ENCODE measurements at regions not wholly inside any gene's neighbourhood (a gene's known extent, or its start where the extent isn't known, plus 50 kb on each side); places are given as distances from the start of the nearest gene placed in this dataset.
A peak's percentile ranks its signal among the peaks of the same experiment; 100 is the strongest.

DNA sequence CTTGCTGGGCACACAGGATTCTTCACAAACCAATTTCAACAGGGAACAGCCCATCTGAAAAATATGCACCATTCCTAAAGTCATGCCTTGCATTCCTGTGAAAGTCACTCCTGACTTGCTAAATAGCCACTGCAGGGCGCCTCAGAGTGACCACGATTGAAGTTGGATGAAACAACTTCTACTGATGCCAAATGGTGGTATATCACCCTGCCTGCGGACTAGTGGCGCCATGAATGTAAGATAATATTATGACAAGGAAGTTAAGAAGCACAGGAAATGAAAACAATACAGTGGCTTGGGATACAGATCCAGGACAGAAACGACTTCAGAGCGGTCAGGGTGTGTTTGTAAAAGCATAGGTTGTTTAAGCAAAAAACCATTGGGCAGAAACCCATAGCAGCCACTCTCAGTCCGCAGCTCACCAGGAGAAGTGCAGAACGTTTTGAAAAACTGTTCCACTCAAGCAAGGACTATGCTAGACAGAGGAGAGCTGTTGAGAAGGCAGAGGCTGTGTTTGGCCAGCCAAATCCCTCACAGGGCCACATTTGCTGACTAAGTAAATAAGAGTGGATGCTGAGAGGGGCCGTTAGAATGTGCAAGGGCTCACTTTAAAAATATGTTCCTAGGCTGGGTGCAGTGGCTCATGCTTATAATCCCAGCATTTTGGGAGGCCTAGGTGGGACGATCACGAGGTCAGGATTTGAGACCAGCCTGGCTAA is 250.4 kb downstream of the PTTG2 start:
- TF ChIP-seq ZNF549 (CRISPR knock-in tag; IDR thresholded peaks at IDR 0.05) = no peak
- TF ChIP-seq SP2 (CRISPR knock-in tag; IDR thresholded peaks at IDR 0.05) = no peak
- TF ChIP-seq PHF8 (CRISPR knock-in tag; IDR thresholded peaks at IDR 0.05) = no peak
- no peak for TF ChIP-seq SOX6 (IDR thresholded peaks at IDR 0.05)
- TF ChIP-seq SOX6 (CRISPR knock-in tag; IDR thresholded peaks at IDR 0.05) = 0 out of 2 replicates have a peak, but pooled peaks have one; percentile 15
- TF ChIP-seq, protein P1, sequence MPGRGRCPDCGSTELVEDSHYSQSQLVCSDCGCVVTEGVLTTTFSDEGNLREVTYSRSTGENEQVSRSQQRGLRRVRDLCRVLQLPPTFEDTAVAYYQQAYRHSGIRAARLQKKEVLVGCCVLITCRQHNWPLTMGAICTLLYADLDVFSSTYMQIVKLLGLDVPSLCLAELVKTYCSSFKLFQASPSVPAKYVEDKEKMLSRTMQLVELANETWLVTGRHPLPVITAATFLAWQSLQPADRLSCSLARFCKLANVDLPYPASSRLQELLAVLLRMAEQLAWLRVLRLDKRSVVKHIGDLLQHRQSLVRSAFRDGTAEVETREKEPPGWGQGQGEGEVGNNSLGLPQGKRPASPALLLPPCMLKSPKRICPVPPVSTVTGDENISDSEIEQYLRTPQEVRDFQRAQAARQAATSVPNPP (CRISPR knock-in tag; IDR thresholded peaks at IDR 0.05) = no peak
- no peak for TF ChIP-seq GLMP (CRISPR knock-in tag; IDR thresholded peaks at IDR 0.05; ENCODE audit: borderline replicate concordance)
- TF ChIP-seq EHMT2 (IDR thresholded peaks at IDR 0.05; ENCODE audit: borderline replicate concordance, low read depth, low read length) = no peak
- no peak for TF ChIP-seq ZNF253 (CRISPR knock-in tag; IDR thresholded peaks at IDR 0.05; ENCODE audit: borderline replicate concordance)
- no peak for TF ChIP-seq ZNF639 (CRISPR knock-in tag; conservative IDR thresholded peaks at IDR 0.05)
- TF ChIP-seq CTCF (CRISPR knock-in tag; IDR thresholded peaks at IDR 0.05) = no peak
- no peak for TF ChIP-seq SRSF1 (optimal IDR thresholded peaks at IDR 0.05; ENCODE audit: low read depth, low read length)
- TF ChIP-seq TOPORS (CRISPR knock-in tag; IDR thresholded peaks at IDR 0.05) = no peak
- no peak for TF ChIP-seq CREB1 (IDR thresholded peaks at IDR 0.05)
- TF ChIP-seq CREB1 (CRISPR knock-in tag; IDR thresholded peaks at IDR 0.05) = no peak
- TF ChIP-seq ZNF232 (CRISPR knock-in tag; IDR thresholded peaks at IDR 0.05; ENCODE audit: borderline replicate concordance) = no peak
